Neutrophil (primary cell): ENCODE measurements at regions not wholly inside any gene's neighbourhood (a gene's known extent, or its start where the extent isn't known, plus 50 kb on each side); places are given as distances from the start of the nearest gene placed in this dataset.
"Not testable (repeated sequence)": the region's sequence is repeated elsewhere in the genome, so short reads cannot be mapped to it uniquely, and the experiment has no call there.

Source experiments
- H3K27ac ChIP-seq: fragments of 200-600 bp; sonication (generic); 2 replicates; pipeline ENCODE4 v1.5.1; 2016; ENCODE audit warnings: mild to moderate bottlenecking, moderate library complexity
- H3K27me3 ChIP-seq: fragments of 200-600 bp; sonication (generic); 2 replicates; pipeline ENCODE4 v1.6.0; 2016; ENCODE audit warnings: mild to moderate bottlenecking
- H3K36me3 ChIP-seq: fragments of 200-600 bp; sonication (generic); 2 replicates; pipeline ENCODE4 v1.5.1; 2017
- H3K4me1 ChIP-seq, 2 experiments: fragments of 200-600 bp in 1 of 2; sonication (generic) in 1 of 2; 1 replicate in 1 of 2; 2 replicates in 1 of 2; pipeline versions ENCODE4 v1.5.1 to v1.6.1; 2013 to 2016; ENCODE audit warnings: low read depth in 1 of 2, low read length in 1 of 2, mild to moderate bottlenecking in 1 of 2, moderate library complexity in 1 of 2; ENCODE audit not compliant: control insufficient read depth in 1 of 2, insufficient read depth in 1 of 2
- H3K4me3 ChIP-seq, 2 experiments: fragments of 200-600 bp in 1 of 2; sonication (generic) in 1 of 2; 1 replicate in 1 of 2; 2 replicates in 1 of 2; pipeline ENCODE4 v1.5.1; 2013 to 2016; ENCODE audit warnings: low read depth in 1 of 2, low read length in 1 of 2, mild to moderate bottlenecking in 1 of 2, moderate library complexity in 1 of 2
- H3K9me3 ChIP-seq: fragments of 200-600 bp; sonication (generic); 2 replicates; pipeline ENCODE4 v1.5.1; 2016
- CTCF ChIP-seq: fragments of 200-600 bp; sonication (generic); IDR thresholded peaks from 2 replicates; pipeline ENCODE4 v1.5.1; 2016; ENCODE audit warnings: antibody characterized with exemption

GRCh38 chr9:30522061-30522460 lies 1862.4 kb upstream of the ACO1 start:
- Histone ChIP-seq H3K4me3 (no peak overlapping the region), H3K9me3 (no peaks in the 10 kb centered on the region), H3K36me3 (no peaks in the 10 kb centered on the region), H3K27me3 (no peaks in the 10 kb centered on the region), H3K27ac (no peak overlapping the region), H3K4me1 (no peaks in the 10 kb centered on the region)
- no peak for TF ChIP-seq CTCF

GRCh38 chr9:30522486-30522885 lies 1862.0 kb upstream of the ACO1 start:
- Histone ChIP-seq H3K9me3 (no peaks in the 10 kb centered on the region), H3K4me3 (no peak overlapping the region), H3K36me3 (no peaks in the 10 kb centered on the region), H3K27me3 (no peaks in the 10 kb centered on the region), H3K27ac (no peak overlapping the region), H3K4me1 (no peaks in the 10 kb centered on the region)
- no peak for TF ChIP-seq CTCF

- H3K27ac ChIP-seq = no peak overlapping the region
- H3K36me3 ChIP-seq = no peaks in the 10 kb centered on the region
- no peak overlapping the region for H3K4me3 ChIP-seq
- no peaks in the 10 kb centered on the region for H3K9me3 ChIP-seq
- no peak for TF ChIP-seq CTCF
- no peaks in the 10 kb centered on the region for H3K4me1 ChIP-seq
- H3K27me3 ChIP-seq = no peaks in the 10 kb centered on the region
These were observed 1860.1 kb upstream of the ACO1 start for GRCh38 chr9:30524311-30524710.

GRCh38 chr9:30534455-30534854 lies 1850.0 kb upstream of the ACO1 start:
- no peak overlapping the region for H3K27ac ChIP-seq
- H3K4me1 ChIP-seq = no peaks in the 10 kb centered on the region
- TF ChIP-seq CTCF = no peak

GRCh38 chr9:30534896-30535295 lies 1849.5 kb upstream of the ACO1 start:
- Histone ChIP-seq H3K4me1 (no peaks in the 10 kb centered on the region), H3K4me3 (no peak overlapping the region), H3K36me3 (no peaks in the 10 kb centered on the region), H3K27ac (no peak overlapping the region), H3K27me3 (no peaks in the 10 kb centered on the region), H3K9me3 (no peaks in the 10 kb centered on the region)
- no peak for TF ChIP-seq CTCF

More at GRCh38 chr9:30534455-30534854, 1850.0 kb upstream of the ACO1 start:
- no peaks in the 10 kb centered on the region for H3K36me3 ChIP-seq
- no peaks in the 10 kb centered on the region for H3K9me3 ChIP-seq
- no peak overlapping the region for H3K4me3 ChIP-seq
- no peaks in the 10 kb centered on the region for H3K27me3 ChIP-seq

GRCh38 chr9:30536494-30536893 lies 1847.9 kb upstream of the ACO1 start:
- Histone ChIP-seq H3K27ac (no peak overlapping the region), H3K4me3 (no peak overlapping the region), H3K9me3 (no peaks in the 10 kb centered on the region), H3K36me3 (no peaks in the 10 kb centered on the region), H3K4me1 (no peaks in the 10 kb centered on the region), H3K27me3 (no peaks in the 10 kb centered on the region)
- TF ChIP-seq CTCF = no peak

- H3K27ac ChIP-seq, H3K36me3 ChIP-seq, H3K9me3 ChIP-seq, H3K27me3 ChIP-seq, H3K4me3 ChIP-seq, H3K4me1 ChIP-seq: not testable (repeated sequence)
These were observed 1844.7 kb upstream of the ACO1 start for GRCh38 chr9:30539696-30540095.
